Stimulated activated CD4-positive, alpha-beta T cell treated with anti-CD3 and anti-CD28 coated beads, Interleukin-2, amount 100 ng/mL, for 4 hours (primary cell): ENCODE measurements at regions not wholly inside any gene's neighbourhood (a gene's known extent, or its start where the extent isn't known, plus 50 kb on each side); places are given as distances from the start of the nearest gene placed in this dataset.

ENCODE experiments used
- DNase-seq: peaks from one replicate; pipeline ENCODE4 v3.0.0-alpha.2; 2020; ENCODE audit warnings: low read depth

DNA sequence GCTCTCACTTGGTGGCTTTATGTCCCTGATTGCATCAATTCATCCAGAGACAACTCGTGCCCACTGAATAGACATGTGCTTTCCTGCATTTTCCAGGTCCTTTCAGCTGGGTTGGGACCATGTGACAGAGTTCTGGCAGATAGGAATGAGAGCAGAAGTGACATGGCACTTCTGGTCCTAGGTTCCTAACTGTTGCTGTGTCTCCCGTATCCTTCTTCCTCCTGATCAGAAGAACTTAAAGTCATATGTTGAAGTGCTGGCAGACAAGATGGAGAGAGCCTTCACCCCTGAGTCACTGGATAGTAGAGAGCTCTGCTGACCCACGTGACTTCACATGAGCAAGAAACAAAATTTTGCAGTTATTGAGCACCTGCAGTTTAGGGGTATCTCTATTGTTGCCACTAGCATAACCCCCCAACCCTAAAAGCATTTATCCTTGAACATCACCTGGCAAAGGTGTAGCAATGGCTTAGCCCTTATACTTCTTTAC lies 80.0 kb downstream of the NREP start:
- DNase-seq: no peak

DNA sequence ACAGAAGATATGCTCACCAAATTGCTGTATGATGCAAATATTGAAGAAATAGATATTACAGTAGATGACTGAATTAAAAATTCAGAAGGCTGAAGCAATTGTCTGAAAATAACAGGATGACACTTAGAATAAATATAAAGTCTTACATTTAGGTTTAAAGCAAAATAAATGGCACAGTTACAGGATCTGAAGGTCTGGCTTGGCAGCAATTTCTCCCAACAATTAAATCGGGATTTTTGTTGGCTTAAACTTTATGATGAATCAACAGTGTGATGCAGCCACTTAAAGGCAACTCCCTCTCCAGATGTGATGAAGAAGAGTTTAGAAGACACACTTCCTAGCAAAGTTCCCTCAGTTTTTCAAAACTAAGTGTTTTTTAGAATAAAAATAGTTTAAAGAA lies 80.5 kb downstream of the NREP start:
- DNase-seq: no peak

- DNase-seq: no peak
These were observed 81.6 kb downstream of the NREP start for GRCh38 chr5:111675201-111675934.

- no peak for DNase-seq
These were observed 82.9 kb downstream of the NREP start for GRCh38 chr5:111673891-111674626.

DNA sequence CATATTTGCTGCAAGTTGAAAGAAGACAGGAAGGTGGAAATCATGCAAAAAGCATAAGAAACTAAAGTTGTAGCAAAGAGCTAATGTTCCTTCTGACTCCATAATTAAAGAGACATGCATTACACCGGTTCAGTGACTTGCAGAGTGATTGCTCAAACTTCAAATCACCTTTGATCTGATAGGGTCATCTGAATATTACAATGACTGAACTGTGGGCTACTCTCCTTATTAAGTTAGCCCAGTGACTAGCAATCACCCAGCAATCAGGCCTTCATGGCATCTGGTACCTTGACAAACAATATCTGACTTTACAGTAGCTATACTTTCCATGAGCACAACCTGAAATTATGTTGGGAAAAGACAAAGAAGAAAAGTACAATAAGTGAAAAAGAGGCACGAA lies 84.9 kb downstream of the NREP start:
- no peak for DNase-seq

DNA sequence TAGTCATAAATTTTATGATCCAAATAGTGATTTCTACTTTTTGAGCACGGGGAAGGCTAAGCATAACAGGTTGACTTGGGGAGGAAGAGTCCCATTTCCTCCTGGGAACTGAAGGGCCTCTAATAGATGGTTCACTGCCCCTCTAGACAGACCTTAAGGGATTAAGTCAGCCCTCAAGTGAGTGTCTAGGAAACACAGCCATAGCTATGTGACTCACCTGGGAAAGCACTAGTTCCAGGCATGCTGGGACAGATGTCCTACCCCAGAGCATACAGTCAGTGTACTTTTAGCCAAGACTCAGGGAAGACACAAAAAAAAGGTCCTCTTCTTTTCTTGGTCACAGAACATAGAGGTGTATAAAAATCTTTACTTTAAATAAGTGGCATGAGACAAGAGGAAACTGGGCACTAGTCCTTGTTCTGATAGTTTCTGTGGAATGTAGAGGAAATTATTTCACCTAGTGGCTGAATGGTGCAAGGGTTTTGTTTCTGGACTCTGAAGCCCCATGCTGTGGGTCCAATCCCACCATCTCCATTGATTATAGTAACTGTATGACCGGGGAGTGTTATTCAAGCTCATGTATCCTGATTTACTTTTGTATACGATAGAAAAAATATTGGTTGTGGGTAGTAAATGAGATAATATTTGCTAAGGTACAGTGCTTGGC lies 86.0 kb downstream of the NREP start:
- no peak for DNase-seq

DNA sequence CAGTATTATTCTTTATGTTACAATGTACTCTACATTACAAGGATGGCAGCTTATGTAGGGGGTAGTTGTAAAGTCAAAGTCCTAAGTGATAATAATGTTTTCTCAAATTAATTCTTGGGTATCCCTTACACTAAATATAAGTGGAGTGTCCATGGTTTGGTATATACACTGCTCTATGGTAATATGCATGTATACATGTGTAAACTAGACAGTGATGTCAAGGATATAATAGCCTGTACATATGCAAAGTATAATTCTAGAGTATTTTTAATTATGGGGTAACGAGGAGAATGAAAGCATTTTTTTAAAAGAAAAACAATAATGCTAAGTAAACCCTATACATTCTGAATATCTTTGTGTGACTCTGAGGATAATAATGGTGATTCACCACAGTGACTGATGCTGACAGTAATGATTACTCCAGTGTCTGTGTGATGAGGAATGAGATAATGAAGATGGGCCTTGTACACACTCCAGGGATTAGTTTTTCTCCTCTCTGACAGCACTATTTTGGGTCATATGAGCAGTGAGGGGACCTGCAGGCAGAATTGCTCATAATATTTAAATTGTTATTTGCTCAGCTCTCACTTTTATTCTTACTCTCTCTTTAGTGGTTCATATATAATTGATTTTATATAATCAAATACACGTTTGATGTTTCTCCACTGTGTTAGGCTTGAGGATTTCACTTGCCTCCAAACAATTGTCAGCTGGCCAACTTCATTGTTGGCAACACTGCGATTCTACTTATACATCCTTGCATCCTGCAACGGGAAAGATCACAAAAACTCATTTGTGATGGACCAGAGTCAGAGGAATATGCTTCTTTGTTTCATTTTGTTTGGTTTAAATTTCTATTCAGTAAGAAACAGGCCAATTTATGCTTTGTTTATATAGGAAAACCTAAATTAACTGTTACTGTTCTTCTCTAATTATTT lies 88.2 kb downstream of the NREP start:
- no peak for DNase-seq

DNA sequence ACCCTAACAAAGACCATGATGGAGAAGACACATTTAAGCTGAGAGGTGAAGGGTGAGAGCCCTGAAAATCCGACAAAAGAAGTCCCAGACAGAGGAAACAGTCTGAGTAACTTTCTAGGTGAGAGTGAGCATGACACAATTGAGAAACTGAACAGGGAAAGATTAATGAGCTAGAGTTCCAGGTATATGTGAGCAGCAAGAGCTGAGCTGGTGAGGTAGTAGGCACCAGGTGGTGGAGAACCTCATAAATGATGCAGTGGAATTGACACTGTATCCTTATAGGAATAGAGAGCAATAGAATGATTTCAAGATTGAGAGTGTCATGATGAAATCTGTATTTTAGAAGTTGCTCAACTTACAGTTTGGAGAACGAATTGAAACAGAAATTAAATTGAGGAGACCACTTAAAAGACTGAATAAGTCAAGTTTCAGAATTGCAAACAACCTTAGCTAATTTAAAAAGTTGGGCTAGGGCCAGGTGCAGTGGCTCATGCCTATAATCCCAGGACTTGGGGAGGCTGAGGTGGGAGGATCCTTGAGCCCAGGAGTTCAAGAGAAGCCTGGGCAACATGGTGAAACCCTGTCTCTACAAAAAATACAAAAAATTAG lies 89.8 kb downstream of the NREP start:
- no peak for DNase-seq

DNA sequence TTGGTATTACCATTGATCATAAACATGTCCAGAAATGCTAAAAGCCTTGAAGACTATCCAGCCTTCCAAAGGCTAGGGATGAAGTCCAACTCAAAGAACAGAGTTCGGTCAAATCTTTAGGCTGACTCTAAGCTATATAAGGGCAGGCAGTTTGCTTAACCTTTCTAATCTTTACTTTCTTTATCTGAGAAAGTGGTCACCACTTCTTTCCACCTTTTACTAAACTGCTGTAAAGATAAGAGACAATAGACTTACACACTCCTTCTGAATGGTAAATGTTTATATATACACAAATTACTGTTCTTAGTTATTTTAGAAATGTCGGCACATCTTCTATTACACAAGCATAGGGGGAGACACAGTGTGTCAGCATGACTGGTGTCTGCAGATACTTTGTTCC lies 100.4 kb downstream of the NREP start:
- DNase-seq: no peak

DNA sequence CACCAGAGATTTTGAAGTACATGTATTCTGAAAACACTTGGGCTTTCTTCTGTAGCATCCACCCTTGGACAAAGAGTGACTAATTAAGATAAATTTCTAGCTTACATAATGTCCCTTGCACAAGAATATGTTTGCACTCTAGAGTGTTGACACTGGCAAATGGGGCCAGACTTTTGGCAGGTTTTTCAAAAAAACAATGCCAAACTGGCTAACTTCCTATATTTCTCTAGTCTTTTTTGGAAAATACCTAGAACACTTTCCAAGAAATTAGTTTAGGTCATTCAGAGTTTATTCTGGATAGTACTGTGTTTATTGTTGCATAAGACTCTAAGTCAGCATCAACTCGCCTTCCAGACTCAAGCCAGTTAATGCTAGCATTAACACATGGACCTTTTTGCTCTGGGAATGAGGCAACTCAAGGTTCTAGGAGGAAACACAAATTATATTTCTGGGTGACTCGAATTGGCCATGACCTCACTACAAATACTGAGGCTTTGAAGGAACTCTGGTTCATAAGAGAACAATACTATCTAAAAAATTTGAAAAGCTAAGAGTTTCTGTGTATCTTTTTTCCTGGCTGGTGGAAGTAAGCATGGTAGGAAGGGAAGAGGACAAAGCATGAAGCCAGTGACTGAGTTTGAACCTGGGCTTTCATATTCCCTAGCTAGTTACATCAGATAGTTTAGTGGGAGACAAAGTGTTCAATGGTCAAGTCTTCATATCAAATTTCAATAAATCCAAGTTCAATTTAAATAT lies 101.6 kb downstream of the NREP start:
- DNase-seq: no peak

DNA sequence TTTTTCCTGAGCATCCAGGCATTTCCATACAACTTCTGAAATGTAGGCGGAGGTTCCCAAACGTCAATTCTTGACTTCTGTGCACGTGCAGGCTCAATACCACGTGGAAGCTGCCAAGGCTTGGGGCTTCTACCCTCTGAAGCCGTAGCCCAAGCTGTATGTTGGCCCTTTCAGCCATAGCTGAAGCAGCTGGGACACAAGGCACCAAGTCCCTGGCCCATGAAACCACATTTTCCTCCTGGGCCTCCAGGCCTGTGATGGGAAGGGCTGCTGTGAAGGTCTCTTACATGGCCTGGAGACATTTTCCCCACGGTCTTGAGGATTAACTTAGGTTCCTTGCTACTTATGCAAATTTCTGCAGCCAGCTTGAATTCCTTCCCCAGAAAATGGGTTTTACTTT lies 103.6 kb downstream of the NREP start:
- DNase-seq: no peak

- no peak for DNase-seq
These were observed 107.5 kb downstream of the NREP start for GRCh38 chr5:111649516-111649915.

- no peak for DNase-seq
These were observed 111.6 kb downstream of the NREP start for GRCh38 chr5:111645303-111645838.

DNA sequence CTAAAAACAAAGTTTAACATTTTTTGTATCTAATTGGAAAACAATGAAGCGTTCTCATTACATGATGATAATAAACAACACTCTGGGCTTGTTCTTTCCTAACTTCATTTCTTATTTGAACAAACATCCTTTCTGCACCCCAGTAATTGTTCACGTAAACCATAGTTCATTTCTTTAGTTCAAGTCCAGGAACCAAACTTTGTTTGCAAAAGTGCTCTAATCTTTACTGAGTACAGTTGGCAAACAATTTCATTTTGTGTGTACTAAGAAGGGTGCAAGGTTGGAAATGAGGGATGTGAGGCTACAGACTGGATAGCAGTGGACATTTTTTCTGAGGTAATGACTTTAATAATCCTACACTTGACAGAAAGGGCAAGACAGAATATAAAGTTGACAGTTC lies 113.5 kb downstream of the NREP start:
- no peak for DNase-seq

DNA sequence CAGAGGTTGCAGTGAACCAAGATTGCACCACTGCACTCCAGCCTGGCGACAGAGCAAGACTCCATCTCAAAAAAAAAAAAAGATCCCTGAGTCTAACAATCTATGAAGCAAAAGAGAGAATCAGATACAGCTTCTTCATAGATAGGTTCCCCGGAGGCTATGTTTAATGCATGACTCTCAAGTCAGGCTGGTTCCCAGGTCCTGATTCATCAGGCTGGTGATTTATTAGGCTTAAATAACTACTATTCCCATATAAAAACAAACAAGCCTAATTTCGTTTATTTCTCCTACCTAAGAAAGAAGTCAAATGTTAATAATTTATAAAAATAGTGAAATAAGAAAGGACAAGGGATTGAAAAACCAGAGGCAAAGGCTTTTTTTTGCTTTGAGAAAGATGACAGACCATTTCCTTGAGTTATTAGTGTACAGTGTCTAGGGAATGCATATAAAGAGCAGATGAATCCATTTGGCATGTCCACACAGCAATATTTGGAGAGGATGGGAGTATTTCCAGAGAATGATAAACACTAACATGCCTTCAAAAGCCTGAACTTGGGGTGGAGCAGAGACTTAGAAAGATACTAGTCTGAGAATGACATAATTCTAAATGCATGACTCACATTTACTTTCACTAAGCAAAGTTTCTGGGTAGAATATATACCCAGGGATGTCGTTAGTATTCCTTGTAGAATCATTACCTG lies 115.3 kb downstream of the NREP start:
- DNase-seq: no peak

- no peak for DNase-seq
These were observed 117.1 kb downstream of the NREP start for GRCh38 chr5:111639912-111640311.

GRCh38 chr5:111636736-111637135 lies 120.3 kb downstream of the NREP start:
- DNase-seq: no peak

DNA sequence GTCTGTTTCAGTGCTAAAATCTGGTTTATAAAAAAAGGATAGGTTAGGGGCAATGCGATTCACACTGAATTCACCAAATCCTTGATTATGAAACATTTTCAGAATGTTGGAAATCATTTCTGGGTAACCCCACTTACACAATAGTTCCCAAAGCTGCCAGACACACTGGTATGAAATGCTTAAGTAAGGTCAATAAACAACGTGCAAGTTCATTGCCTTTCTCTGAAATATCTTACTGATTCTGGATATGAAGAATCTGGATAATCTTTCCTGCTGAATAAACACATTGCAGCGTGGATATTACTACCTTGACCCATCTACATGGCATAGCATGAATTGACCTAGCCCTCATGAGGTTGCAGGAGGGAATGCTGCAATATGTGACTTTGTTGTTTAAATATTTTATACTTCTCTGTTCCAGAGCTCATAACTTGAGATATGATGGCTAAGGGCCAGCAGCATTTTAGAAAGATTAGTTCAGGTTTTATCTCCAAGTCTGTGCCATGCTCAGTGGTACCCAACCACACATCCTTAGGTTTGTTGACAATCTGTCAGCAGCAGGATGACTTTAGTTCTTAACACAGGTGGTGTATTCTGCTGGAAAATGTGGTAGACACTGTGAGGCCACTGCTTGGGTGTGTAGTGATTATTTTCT lies 121.0 kb downstream of the NREP start:
- no peak for DNase-seq

DNA sequence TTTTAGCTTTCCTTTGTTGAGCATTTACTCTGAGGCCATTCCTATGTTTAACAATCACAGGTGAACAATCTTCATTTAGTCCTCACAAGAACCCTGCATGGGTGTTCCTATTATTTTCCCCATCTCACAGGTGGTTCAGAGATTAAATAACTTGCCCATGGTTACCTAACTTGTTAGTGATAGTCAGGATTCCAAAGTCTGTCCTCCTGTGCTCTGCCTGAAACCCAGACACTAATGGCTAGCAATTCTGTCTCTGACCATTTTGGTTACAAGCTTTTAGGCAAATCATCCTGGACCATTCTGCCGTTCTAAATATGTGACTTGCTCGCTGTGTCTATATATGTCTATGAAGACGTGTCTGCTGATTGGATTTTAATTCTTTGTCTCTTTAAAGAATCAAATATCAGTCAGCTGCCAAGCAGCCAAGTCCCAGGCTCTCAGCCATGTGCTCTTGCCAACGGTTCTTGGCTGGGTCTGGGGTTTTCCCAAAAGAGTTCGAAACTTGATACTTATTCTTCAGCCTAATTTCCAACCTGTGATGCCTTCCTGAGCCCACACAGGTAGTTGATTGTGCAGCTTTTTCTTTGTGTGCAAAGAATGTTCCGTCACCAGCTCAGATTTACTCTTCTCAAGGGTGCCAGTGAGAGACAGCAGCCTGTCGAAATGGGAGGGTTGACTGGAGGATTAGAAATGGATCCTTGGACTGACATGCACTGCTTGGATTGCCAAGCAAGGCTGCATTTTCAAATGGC lies 121.7 kb downstream of the NREP start:
- DNase-seq: no peak
